IMR-90 (cell line): ENCODE measurements at regions not wholly inside any gene's neighbourhood (a gene's known extent, or its start where the extent isn't known, plus 50 kb on each side); places are given as distances from the start of the nearest gene placed in this dataset.

Source experiments
- ATAC-seq: fragments of 200-7000 bp; cut with Tn5 transposase; 2 replicates; pipeline ENCODE4 v1.9.1; 2020; ENCODE audit warnings: low read depth, mild to moderate bottlenecking, moderate library complexity
- BruUV-seq: library from RNA; stranded (reverse); fragments of 400-500 nt; replicated peaks from 2 replicates; lab custom pipeline; 2021; lab: Mats Ljungman, UMichigan
- CTCF ChIA-PET: fragments of 300-600 bp; formaldehyde crosslinking; extraction: SDS; loops from one replicate; lab custom pipeline; 2021; ENCODE audit warnings: antibody characterized with exemption; lab: Yijun Ruan, JAX
- POLR2A ChIA-PET: fragments of 300-600 bp; sonication (Branson Sonifier 250); formaldehyde crosslinking; loops from one replicate; lab custom pipeline; 2022; ENCODE audit warnings: antibody characterized with exemption; ENCODE audit not compliant: unreplicated experiment; lab: Charles Lee
- DNase-seq: peaks from one replicate; pipeline ENCODE4 v3.0.0; 2013
- H2AFZ ChIP-seq: replicated peaks from 2 replicates; pipeline ENCODE3; 2013; ENCODE audit warnings: low read length, mild to moderate bottlenecking; ENCODE audit not compliant: poor library complexity
- H2AK5ac ChIP-seq: 2 replicates; pipeline ENCODE4 v1.6.1; 2013; ENCODE audit warnings: low read depth, low read length, inconsistent platforms
- H2AK9ac ChIP-seq: replicated peaks from 2 replicates; pipeline ENCODE3; 2013; ENCODE audit warnings: mild to moderate bottlenecking, low read depth, low read length, moderate library complexity; ENCODE audit not compliant: poor library complexity
- H2BK120ac ChIP-seq: 2 replicates; pipeline ENCODE4 v1.6.1; 2013; ENCODE audit warnings: low read depth, low read length, inconsistent platforms
- H2BK15ac ChIP-seq: 3 replicates; pipeline ENCODE4 v1.6.1; 2013; ENCODE audit warnings: low read depth, low read length, inconsistent platforms
- H2BK20ac ChIP-seq: 2 replicates; pipeline ENCODE4 v1.6.1; 2013; ENCODE audit warnings: low read depth, mild to moderate bottlenecking, inconsistent platforms, low read length, moderate library complexity
- H2BK5ac ChIP-seq: 2 replicates; pipeline ENCODE4 v1.6.1; 2013; ENCODE audit warnings: mild to moderate bottlenecking, low read depth, low read length, inconsistent platforms; ENCODE audit not compliant: poor library complexity, severe bottlenecking
- H3K14ac ChIP-seq: replicated peaks from 2 replicates; pipeline ENCODE4 v1.6.1; 2013; ENCODE audit warnings: low read depth, low read length, inconsistent platforms
- H3K18ac ChIP-seq: 2 replicates; pipeline ENCODE4 v1.6.1; 2013; ENCODE audit warnings: low read depth, low read length, control low read depth
- H3K23ac ChIP-seq: 2 replicates; pipeline ENCODE4 v1.6.1; 2013; ENCODE audit warnings: low read depth, low read length, inconsistent platforms
- H3K27ac ChIP-seq: 2 replicates; pipeline ENCODE4 v1.5.1; 2013; ENCODE audit warnings: mild to moderate bottlenecking, control low read depth, low read length; ENCODE audit not compliant: insufficient read depth
- H3K27me3 ChIP-seq: 2 replicates; pipeline ENCODE4 v1.6.1; 2013; ENCODE audit warnings: low read length; ENCODE audit not compliant: control insufficient read depth, insufficient read depth
- H3K36me3 ChIP-seq: 2 replicates; pipeline ENCODE4 v1.6.1; 2013; ENCODE audit warnings: low read length, mixed read lengths; ENCODE audit not compliant: control insufficient read depth, insufficient read depth
- H3K4ac ChIP-seq: 2 replicates; pipeline ENCODE4 v1.6.1; 2013; ENCODE audit warnings: low read depth, low read length, inconsistent platforms
- H3K4me1 ChIP-seq: 2 replicates; pipeline ENCODE4 v1.6.1; 2013; ENCODE audit warnings: low read length, mixed read lengths; ENCODE audit not compliant: control insufficient read depth, insufficient read depth
- H3K4me2 ChIP-seq: 2 replicates; pipeline ENCODE4 v1.6.1; 2013; ENCODE audit warnings: low read depth, mild to moderate bottlenecking, control low read depth, low read length, moderate library complexity
- H3K4me3 ChIP-seq: 2 replicates; pipeline ENCODE4 v1.5.1; 2013; ENCODE audit warnings: low read depth, mild to moderate bottlenecking, control low read depth, low read length, moderate library complexity; ENCODE audit not compliant: insufficient read depth
- H3K56ac ChIP-seq: 2 replicates; pipeline ENCODE4 v1.6.1; 2013; ENCODE audit warnings: low read length, inconsistent platforms; ENCODE audit not compliant: insufficient read depth; ENCODE audit errors: extremely low read depth
- H3K79me1 ChIP-seq, 2 experiments: 2 replicates each; pipeline ENCODE4 v1.6.1; 2013; ENCODE audit warnings: low read length in 2 of 2, inconsistent platforms in 1 of 2, low read depth in 1 of 2
- H3K9ac ChIP-seq: 2 replicates; pipeline ENCODE4 v1.6.1; 2013; ENCODE audit warnings: low read depth, low read length, control low read depth
- H3K9me1 ChIP-seq: 2 replicates; pipeline ENCODE4 v1.6.1; 2013; ENCODE audit warnings: low read length, inconsistent platforms; ENCODE audit not compliant: insufficient read depth
- H3K9me3 ChIP-seq: 2 replicates; pipeline ENCODE4 v1.6.1; 2013; ENCODE audit warnings: low read length; ENCODE audit not compliant: control insufficient read depth, insufficient read depth
- H4K20me1 ChIP-seq: 2 replicates; pipeline ENCODE4 v1.6.1; 2013; ENCODE audit warnings: low read length, inconsistent platforms; ENCODE audit not compliant: insufficient read depth
- H4K5ac ChIP-seq: 2 replicates; pipeline ENCODE4 v1.6.1; 2013; ENCODE audit warnings: mild to moderate bottlenecking, low read depth, low read length, control low read depth
- H4K8ac ChIP-seq, 2 experiments: 2 replicates each; pipeline ENCODE4 v1.6.1; 2013; ENCODE audit warnings: low read depth in 2 of 2, low read length in 2 of 2, control low read depth in 1 of 2, inconsistent platforms in 1 of 2
- H4K91ac ChIP-seq: 2 replicates; pipeline ENCODE4 v1.6.1; 2013; ENCODE audit warnings: low read depth, low read length, inconsistent platforms; ENCODE audit not compliant: insufficient read depth
- BHLHE40 ChIP-seq: fragments of 150-350 bp; IDR thresholded peaks from 2 replicates; pipeline ENCODE4 v1.6.1; 2016; ENCODE audit warnings: mild to moderate bottlenecking, low read depth, low read length
- RAD21 ChIP-seq: IDR thresholded peaks from 2 replicates; pipeline ENCODE4 v1.6.1; 2012; ENCODE audit warnings: low read length, improper control_type of control experiment
- WGBS, 2 experiments: methylation state at CpG; one replicate each; pipeline versions ENCODE4 v1.1.5 to v1.1.7; 2013; ENCODE audit warnings: missing lambda C conversion rate in 2 of 2; ENCODE audit not compliant: insufficient read length in 1 of 2; ENCODE audit errors: extremely low coverage in 2 of 2; 5-methylcytosine and 5-hydroxymethylcytosine counted together
- dilution Hi-C: fragments of 300-500 bp; cut with HindIII; formaldehyde crosslinking; loops from one replicate; pipeline ENCODE4 v1.14.3; 2018; ENCODE audit warnings: low sequenced_read_pairs; ENCODE audit not compliant: unreplicated experiment
- in situ Hi-C: fragments of 300-500 bp; cut with MboI; formaldehyde crosslinking; loops from 3 replicates; pipeline ENCODE4 v1.14.3; 2019; ENCODE audit warnings: low sequenced_read_pairs, inconsistent platforms, mixed read lengths
- intact Hi-C: fragments of 100-400 bp; cut with micrococcal nuclease; formaldehyde crosslinking; loops from 2 replicates; pipeline ENCODE4 v1.10.0; 2022

- Histone ChIP-seq H3K9me1 (no peaks in the 10 kb centered on the region), H3K14ac (no peak overlapping the region), H3K79me1 (no peaks in the 10 kb centered on the region), H4K20me1 (no peaks in the 10 kb centered on the region), H2AK9ac (no peak overlapping the region), H3K4ac (no peak overlapping the region), H3K36me3 (no peaks in the 10 kb centered on the region), H3K9ac (no peak overlapping the region), H2BK15ac (no peak overlapping the region), H3K18ac (no peak overlapping the region), H3K27me3 (no peaks in the 10 kb centered on the region), H4K8ac (no peak overlapping the region), H2BK5ac (no peak overlapping the region), H3K56ac (no peak overlapping the region), H2AFZ (no peak overlapping the region), H3K4me1 (no peaks in the 10 kb centered on the region), H3K23ac (no peak overlapping the region), H3K9me3 (peaks cover 2% of the 10 kb centered on the region; the same call in 1 of the 2 replicates), H3K27ac (no peak overlapping the region), H3K4me2 (no peak overlapping the region), H2BK20ac (no peak overlapping the region), H4K91ac (no peak overlapping the region), H3K4me3 (no peak overlapping the region), H2AK5ac (no peak overlapping the region), H4K5ac (no peak overlapping the region), H2BK120ac (no peak overlapping the region)
- ChIA-PET CTCF (no interaction called here), POLR2A (no interaction called here)
- no CpG with 5 or more reads among the region's 4 CpGs for WGBS, 2 experiments
- no peak for DNase-seq
- no TSS peak for BruUV-seq
- TF ChIP-seq RAD21, result no peak
- no peak for TF ChIP-seq BHLHE40
- intact Hi-C loops, result no loop called here
- dilution Hi-C loops, result no loop called here
- in situ Hi-C loops, result no loop called here
- no peak for ATAC-seq
Measured at GRCh38 chr21:19987671-19988070, 1010.5 kb upstream of the NCAM2 start.
